GM12891 (cell line): ENCODE measurements at regions not wholly inside any gene's neighbourhood (a gene's known extent, or its start where the extent isn't known, plus 50 kb on each side); places are given as distances from the start of the nearest gene placed in this dataset.

Source experiments
- POLR2A ChIP-seq: IDR thresholded peaks from 2 replicates; pipeline ENCODE4 v1.6.1; 2011; ENCODE audit warnings: low read depth, low read length, control low read depth
- POLR2AphosphoS5 ChIP-seq: IDR thresholded peaks from 2 replicates; pipeline ENCODE4 v1.6.1; 2011; ENCODE audit warnings: low read depth, low read length, control low read depth

- no peak for TF ChIP-seq POLR2AphosphoS5
- TF ChIP-seq POLR2A, result no peak
These were observed 251.4 kb upstream of the TGFBR2 start for GRCh38 chr3:30354972-30355371.
